ENCODE measurements at regions not wholly inside any gene's neighbourhood (a gene's known extent, or its start where the extent isn't known, plus 50 kb on each side); places are given as distances from the start of the nearest gene placed in this dataset.

GRCh38 chr6:1031720-1032119 lies 280.2 kb upstream of the FOXQ1 start:
- in situ Hi-C loops (cut with MboI) = no loop called here
- DNase-seq = no peak
- peaks cover 6% of the 10 kb centered on the region; the same call in 1 of the 2 replicates for H3K4me1 ChIP-seq (ENCODE audit: insufficient read depth)
- no peaks in the 10 kb centered on the region for H3K36me3 ChIP-seq (ENCODE audit: low read depth)
- 0 out of 2 replicates have a peak, but pooled peaks cover 9% of the 10 kb centered on the region for H3K27me3 ChIP-seq (replicated peaks; ENCODE audit: insufficient read depth)
- H4K20me1 ChIP-seq (ENCODE audit: insufficient read depth) = no peaks in the 10 kb centered on the region
- no peak overlapping the region for H3K9ac ChIP-seq
- H3K79me2 ChIP-seq (ENCODE audit: insufficient read depth) = no peaks in the 10 kb centered on the region
- H2AFZ ChIP-seq = no peak overlapping the region
- no peak for TF ChIP-seq EZH2 (IDR thresholded peaks at IDR 0.05; ENCODE audit: insufficient read depth, poor library complexity, severe bottlenecking)
- no peak for TF ChIP-seq EZH2phosphoT487 (IDR thresholded peaks at IDR 0.05; ENCODE audit: insufficient read depth, low read depth)
- WGBS, 2 experiments (ENCODE audit: low coverage in 1 of 2, low lambda C conversion rate in 2 of 2, missing lambda C conversion rate in 2 of 2) = 63 to 69% methylated on average over 2 of the region's 2 CpGs
- H3K9me3 ChIP-seq (ENCODE audit: low read depth) = no peaks in the 10 kb centered on the region
- no peaks in the 10 kb centered on the region for H3K9me2 ChIP-seq (ENCODE audit: insufficient read depth)
- H3K27ac ChIP-seq = no peak overlapping the region
- peaks cover 5% of the 10 kb centered on the region; the same call in 1 of the 2 replicates for H3F3A ChIP-seq (ENCODE audit: insufficient read depth)
- H3K4me2 ChIP-seq (ENCODE audit: unreplicated experiment) = no peak overlapping the region
- no peak overlapping the region for H3K4me3 ChIP-seq

DNA sequence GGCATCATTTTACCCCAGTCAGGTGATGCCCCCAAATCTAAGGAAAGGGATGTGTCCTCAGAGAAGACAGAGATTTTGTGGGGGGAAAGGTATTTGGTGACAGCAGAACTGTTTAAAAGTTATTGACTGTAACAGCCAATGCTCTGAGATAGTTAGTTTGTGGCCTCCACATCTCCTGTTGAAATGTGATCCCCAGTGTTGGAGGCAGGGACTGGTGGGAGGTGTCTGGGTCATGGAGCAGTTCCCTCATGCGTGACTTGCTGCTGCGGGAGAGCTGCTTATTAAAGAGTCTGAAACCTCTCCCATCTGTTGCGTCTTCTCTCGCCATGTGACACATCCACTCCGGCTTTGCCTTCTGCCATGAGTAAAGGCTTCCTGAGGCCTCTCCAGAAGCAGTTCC lies 282.8 kb upstream of the FOXQ1 start:
- 59 to 64% methylated on average over 5 of the region's 5 CpGs for WGBS, 2 experiments (ENCODE audit: low coverage in 1 of 2, low lambda C conversion rate in 2 of 2, missing lambda C conversion rate in 2 of 2)
- TF ChIP-seq EZH2 (IDR thresholded peaks at IDR 0.05; ENCODE audit: insufficient read depth, poor library complexity, severe bottlenecking) = no peak
- no peak for TF ChIP-seq EZH2phosphoT487 (IDR thresholded peaks at IDR 0.05; ENCODE audit: insufficient read depth, low read depth)
- Histone ChIP-seq H3K4me1 (ENCODE audit: insufficient read depth) (peaks cover 12% of the 10 kb centered on the region), H3K9me3 (ENCODE audit: low read depth) (no peaks in the 10 kb centered on the region), H3K36me3 (ENCODE audit: low read depth) (no peaks in the 10 kb centered on the region), H3K27ac (no peak overlapping the region), H3K4me3 (no peak overlapping the region), H3K4me2 (ENCODE audit: unreplicated experiment) (no peak overlapping the region), H4K20me1 (ENCODE audit: insufficient read depth) (no peaks in the 10 kb centered on the region), H2AFZ (no peak overlapping the region), H3K79me2 (ENCODE audit: insufficient read depth) (no peaks in the 10 kb centered on the region), H3K9ac (no peak overlapping the region), H3K9me2 (ENCODE audit: insufficient read depth) (no peaks in the 10 kb centered on the region), H3F3A (ENCODE audit: insufficient read depth) (peaks cover 12% of the 10 kb centered on the region; the same call in 1 of the 2 replicates), H3K27me3 (replicated peaks; ENCODE audit: insufficient read depth) (no peaks in the 10 kb centered on the region)
- DNase-seq = peak; percentile 36
- in situ Hi-C loops (cut with MboI) = no loop called here

- Histone ChIP-seq H3K4me2 (ENCODE audit: unreplicated experiment) (no peak overlapping the region), H3K79me2 (ENCODE audit: insufficient read depth) (no peaks in the 10 kb centered on the region), H3K9me3 (ENCODE audit: low read depth) (no peaks in the 10 kb centered on the region), H3K4me3 (no peak overlapping the region), H3K4me1 (ENCODE audit: insufficient read depth) (peaks cover 12% of the 10 kb centered on the region), H3K9ac (no peak overlapping the region), H3F3A (ENCODE audit: insufficient read depth) (peaks cover 12% of the 10 kb centered on the region; the same call in 1 of the 2 replicates), H4K20me1 (ENCODE audit: insufficient read depth) (no peaks in the 10 kb centered on the region), H3K27me3 (replicated peaks; ENCODE audit: insufficient read depth) (no peaks in the 10 kb centered on the region), H3K9me2 (ENCODE audit: insufficient read depth) (no peaks in the 10 kb centered on the region), H3K27ac (no peak overlapping the region), H2AFZ (no peak overlapping the region), H3K36me3 (ENCODE audit: low read depth) (no peaks in the 10 kb centered on the region)
- no peak for TF ChIP-seq EZH2 (IDR thresholded peaks at IDR 0.05; ENCODE audit: insufficient read depth, poor library complexity, severe bottlenecking)
- no peak for TF ChIP-seq EZH2phosphoT487 (IDR thresholded peaks at IDR 0.05; ENCODE audit: insufficient read depth, low read depth)
- 88% methylated on average over 8 of the region's 8 CpGs for WGBS, 2 experiments (ENCODE audit: low coverage in 1 of 2, low lambda C conversion rate in 2 of 2, missing lambda C conversion rate in 2 of 2)
- DNase-seq = no peak
- in situ Hi-C loops (cut with MboI) = no loop called here
Observed at GRCh38 chr6:1028723-1029122, 283.2 kb upstream of the FOXQ1 start.

GRCh38 chr6:1027795-1028569 lies 283.9 kb upstream of the FOXQ1 start:
- H3K9me2 ChIP-seq (ENCODE audit: insufficient read depth) = no peaks in the 10 kb centered on the region
- WGBS, 2 experiments (ENCODE audit: low coverage in 1 of 2, low lambda C conversion rate in 2 of 2, missing lambda C conversion rate in 2 of 2) = 78 to 81% methylated on average over 9 of the region's 9 CpGs
- H3F3A ChIP-seq (ENCODE audit: insufficient read depth) = peaks cover 12% of the 10 kb centered on the region; the same call in 1 of the 2 replicates
- H3K4me2 ChIP-seq (ENCODE audit: unreplicated experiment) = no peak overlapping the region
- H3K4me1 ChIP-seq (ENCODE audit: insufficient read depth) = peaks cover 12% of the 10 kb centered on the region
- H3K36me3 ChIP-seq (ENCODE audit: low read depth) = no peaks in the 10 kb centered on the region
- H3K9me3 ChIP-seq (ENCODE audit: low read depth) = no peaks in the 10 kb centered on the region
- DNase-seq = peak; percentile 30
- no peak overlapping the region for H3K9ac ChIP-seq
- H3K27me3 ChIP-seq (replicated peaks; ENCODE audit: insufficient read depth) = no peaks in the 10 kb centered on the region
- no peak overlapping the region for H3K4me3 ChIP-seq
- H3K79me2 ChIP-seq (ENCODE audit: insufficient read depth) = no peaks in the 10 kb centered on the region
- H2AFZ ChIP-seq = no peak overlapping the region
- TF ChIP-seq EZH2 (IDR thresholded peaks at IDR 0.05; ENCODE audit: insufficient read depth, poor library complexity, severe bottlenecking) (no peak), EZH2phosphoT487 (IDR thresholded peaks at IDR 0.05; ENCODE audit: insufficient read depth, low read depth) (no peak)
- H3K27ac ChIP-seq = no peak overlapping the region
- H4K20me1 ChIP-seq (ENCODE audit: insufficient read depth) = no peaks in the 10 kb centered on the region
- in situ Hi-C loops (cut with MboI) = no loop called here

Measured in GM23248 (cell line).